IMR-90 (cell line): ENCODE measurements at regions not wholly inside any gene's neighbourhood (a gene's known extent, or its start where the extent isn't known, plus 50 kb on each side); places are given as distances from the start of the nearest gene placed in this dataset.

Experiments used
- ATAC-seq: fragments of 200-7000 bp; cut with Tn5 transposase; 2 replicates; pipeline ENCODE4 v1.9.1; 2020; ENCODE audit warnings: low read depth, mild to moderate bottlenecking, moderate library complexity
- BruUV-seq: library from RNA; stranded (reverse); fragments of 400-500 nt; replicated peaks from 2 replicates; lab custom pipeline; 2021; lab: Mats Ljungman, UMichigan
- CTCF ChIA-PET: fragments of 300-600 bp; formaldehyde crosslinking; extraction: SDS; loops from one replicate; lab custom pipeline; 2021; ENCODE audit warnings: antibody characterized with exemption; lab: Yijun Ruan, JAX
- POLR2A ChIA-PET: fragments of 300-600 bp; sonication (Branson Sonifier 250); formaldehyde crosslinking; loops from one replicate; lab custom pipeline; 2022; ENCODE audit warnings: antibody characterized with exemption; ENCODE audit not compliant: unreplicated experiment; lab: Charles Lee
- DNase-seq: peaks from one replicate; pipeline ENCODE4 v3.0.0; 2013
- H2AFZ ChIP-seq: replicated peaks from 2 replicates; pipeline ENCODE3; 2013; ENCODE audit warnings: low read length, mild to moderate bottlenecking; ENCODE audit not compliant: poor library complexity
- H2AK5ac ChIP-seq: 2 replicates; pipeline ENCODE4 v1.6.1; 2013; ENCODE audit warnings: low read depth, low read length, inconsistent platforms
- H2AK9ac ChIP-seq: replicated peaks from 2 replicates; pipeline ENCODE3; 2013; ENCODE audit warnings: mild to moderate bottlenecking, low read depth, low read length, moderate library complexity; ENCODE audit not compliant: poor library complexity
- H2BK120ac ChIP-seq: 2 replicates; pipeline ENCODE4 v1.6.1; 2013; ENCODE audit warnings: low read depth, low read length, inconsistent platforms
- H2BK15ac ChIP-seq: 3 replicates; pipeline ENCODE4 v1.6.1; 2013; ENCODE audit warnings: low read depth, low read length, inconsistent platforms
- H2BK20ac ChIP-seq: 2 replicates; pipeline ENCODE4 v1.6.1; 2013; ENCODE audit warnings: low read depth, mild to moderate bottlenecking, inconsistent platforms, low read length, moderate library complexity
- H2BK5ac ChIP-seq: 2 replicates; pipeline ENCODE4 v1.6.1; 2013; ENCODE audit warnings: mild to moderate bottlenecking, low read depth, low read length, inconsistent platforms; ENCODE audit not compliant: poor library complexity, severe bottlenecking
- H3K14ac ChIP-seq: replicated peaks from 2 replicates; pipeline ENCODE4 v1.6.1; 2013; ENCODE audit warnings: low read depth, low read length, inconsistent platforms
- H3K18ac ChIP-seq: 2 replicates; pipeline ENCODE4 v1.6.1; 2013; ENCODE audit warnings: low read depth, low read length, control low read depth
- H3K23ac ChIP-seq: 2 replicates; pipeline ENCODE4 v1.6.1; 2013; ENCODE audit warnings: low read depth, low read length, inconsistent platforms
- H3K27ac ChIP-seq: 2 replicates; pipeline ENCODE4 v1.5.1; 2013; ENCODE audit warnings: mild to moderate bottlenecking, control low read depth, low read length; ENCODE audit not compliant: insufficient read depth
- H3K27me3 ChIP-seq: 2 replicates; pipeline ENCODE4 v1.6.1; 2013; ENCODE audit warnings: low read length; ENCODE audit not compliant: control insufficient read depth, insufficient read depth
- H3K36me3 ChIP-seq: 2 replicates; pipeline ENCODE4 v1.6.1; 2013; ENCODE audit warnings: low read length, mixed read lengths; ENCODE audit not compliant: control insufficient read depth, insufficient read depth
- H3K4ac ChIP-seq: 2 replicates; pipeline ENCODE4 v1.6.1; 2013; ENCODE audit warnings: low read depth, low read length, inconsistent platforms
- H3K4me1 ChIP-seq: 2 replicates; pipeline ENCODE4 v1.6.1; 2013; ENCODE audit warnings: low read length, mixed read lengths; ENCODE audit not compliant: control insufficient read depth, insufficient read depth
- H3K4me2 ChIP-seq: 2 replicates; pipeline ENCODE4 v1.6.1; 2013; ENCODE audit warnings: low read depth, mild to moderate bottlenecking, control low read depth, low read length, moderate library complexity
- H3K4me3 ChIP-seq: 2 replicates; pipeline ENCODE4 v1.5.1; 2013; ENCODE audit warnings: low read depth, mild to moderate bottlenecking, control low read depth, low read length, moderate library complexity; ENCODE audit not compliant: insufficient read depth
- H3K56ac ChIP-seq: 2 replicates; pipeline ENCODE4 v1.6.1; 2013; ENCODE audit warnings: low read length, inconsistent platforms; ENCODE audit not compliant: insufficient read depth; ENCODE audit errors: extremely low read depth
- H3K79me1 ChIP-seq, 2 experiments: 2 replicates each; pipeline ENCODE4 v1.6.1; 2013; ENCODE audit warnings: low read length in 2 of 2, inconsistent platforms in 1 of 2, low read depth in 1 of 2
- H3K9ac ChIP-seq: 2 replicates; pipeline ENCODE4 v1.6.1; 2013; ENCODE audit warnings: low read depth, low read length, control low read depth
- H3K9me1 ChIP-seq: 2 replicates; pipeline ENCODE4 v1.6.1; 2013; ENCODE audit warnings: low read length, inconsistent platforms; ENCODE audit not compliant: insufficient read depth
- H3K9me3 ChIP-seq: 2 replicates; pipeline ENCODE4 v1.6.1; 2013; ENCODE audit warnings: low read length; ENCODE audit not compliant: control insufficient read depth, insufficient read depth
- H4K20me1 ChIP-seq: 2 replicates; pipeline ENCODE4 v1.6.1; 2013; ENCODE audit warnings: low read length, inconsistent platforms; ENCODE audit not compliant: insufficient read depth
- H4K5ac ChIP-seq: 2 replicates; pipeline ENCODE4 v1.6.1; 2013; ENCODE audit warnings: mild to moderate bottlenecking, low read depth, low read length, control low read depth
- H4K8ac ChIP-seq, 2 experiments: 2 replicates each; pipeline ENCODE4 v1.6.1; 2013; ENCODE audit warnings: low read depth in 2 of 2, low read length in 2 of 2, control low read depth in 1 of 2, inconsistent platforms in 1 of 2
- H4K91ac ChIP-seq: 2 replicates; pipeline ENCODE4 v1.6.1; 2013; ENCODE audit warnings: low read depth, low read length, inconsistent platforms; ENCODE audit not compliant: insufficient read depth
- CEBPB ChIP-seq: IDR thresholded peaks from 2 replicates; pipeline ENCODE4 v1.6.1; 2012; ENCODE audit warnings: low read depth, low read length, improper control_type of control experiment
- CHD1 ChIP-seq: IDR thresholded peaks from 2 replicates; pipeline ENCODE4 v1.6.1; 2012; ENCODE audit warnings: low read depth, low read length, improper control_type of control experiment
- MAZ ChIP-seq: IDR thresholded peaks from 2 replicates; pipeline ENCODE4 v1.6.1; 2012; ENCODE audit warnings: low read depth, mild to moderate bottlenecking, low read length, improper control_type of control experiment, moderate library complexity, borderline replicate concordance
- MXI1 ChIP-seq: IDR thresholded peaks from 2 replicates; pipeline ENCODE4 v1.6.1; 2012; ENCODE audit warnings: low read depth, mild to moderate bottlenecking, low read length, moderate library complexity, borderline replicate concordance
- POLR2A ChIP-seq: IDR thresholded peaks from 2 replicates; pipeline ENCODE4 v1.6.1; 2012; ENCODE audit warnings: mild to moderate bottlenecking, low read depth, low read length
- RAD21 ChIP-seq: IDR thresholded peaks from 2 replicates; pipeline ENCODE4 v1.6.1; 2012; ENCODE audit warnings: low read length, improper control_type of control experiment
- RFX5 ChIP-seq: IDR thresholded peaks from 2 replicates; pipeline ENCODE4 v1.8.0; 2012; ENCODE audit warnings: low read depth, mild to moderate bottlenecking, low read length, moderate library complexity
- SMC3 ChIP-seq: fragments of 150-350 bp; IDR thresholded peaks from 2 replicates; pipeline ENCODE4 v1.6.1; 2016; ENCODE audit warnings: low read depth, mild to moderate bottlenecking, antibody characterized with exemption, low read length, moderate library complexity
- WGBS, 2 experiments: methylation state at CpG; one replicate each; pipeline versions ENCODE4 v1.1.5 to v1.1.7; 2013; ENCODE audit warnings: missing lambda C conversion rate in 2 of 2; ENCODE audit not compliant: insufficient read length in 1 of 2; ENCODE audit errors: extremely low coverage in 2 of 2; 5-methylcytosine and 5-hydroxymethylcytosine counted together
- dilution Hi-C: fragments of 300-500 bp; cut with HindIII; formaldehyde crosslinking; loops from one replicate; pipeline ENCODE4 v1.14.3; 2018; ENCODE audit warnings: low sequenced_read_pairs; ENCODE audit not compliant: unreplicated experiment
- in situ Hi-C: fragments of 300-500 bp; cut with MboI; formaldehyde crosslinking; loops from 3 replicates; pipeline ENCODE4 v1.14.3; 2019; ENCODE audit warnings: low sequenced_read_pairs, inconsistent platforms, mixed read lengths
- intact Hi-C: fragments of 100-400 bp; cut with micrococcal nuclease; formaldehyde crosslinking; loops from 2 replicates; pipeline ENCODE4 v1.10.0; 2022
- TF ChIP-seq, protein P1 (sequence below): fragments of 150-350 bp; IDR thresholded peaks from 2 replicates; pipeline ENCODE4 v1.6.1; 2017; ENCODE audit warnings: mild to moderate bottlenecking, antibody characterized with exemption, low read length, low read depth

DNA sequence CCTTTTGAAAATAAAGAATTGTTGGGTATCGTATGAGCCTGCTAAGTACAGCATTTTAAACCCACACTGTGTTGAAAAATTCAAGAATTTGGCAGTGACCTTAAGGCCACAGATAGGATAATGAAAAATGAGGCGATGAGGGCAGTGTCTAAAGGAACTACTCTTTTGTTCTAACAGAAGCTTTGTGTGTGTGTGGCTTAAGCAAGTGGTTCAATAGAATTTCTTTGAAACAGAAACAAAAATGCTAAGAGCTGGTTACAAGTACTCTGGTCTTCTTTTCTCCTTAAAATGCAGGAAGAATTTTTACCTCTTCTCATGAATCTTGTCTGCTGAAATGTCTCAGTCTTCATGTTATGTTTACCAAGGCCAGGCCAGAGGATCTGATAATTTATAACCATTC lies 279.5 kb downstream of the ZNF536 start:
- H2BK15ac ChIP-seq = no peak overlapping the region
- in situ Hi-C loops (loop anchor here (10.0 to 25.0 kb wide), 2 partner anchors 877 to 1911 kb away; no protein-coding TSS in a partner anchor), intact Hi-C loops (loop anchor here (5.0 kb wide), 2 partner anchors 779 to 794 kb away; no protein-coding TSS in a partner anchor), dilution Hi-C loops (no loop called here)
- no peak overlapping the region for H4K5ac ChIP-seq
- no peak overlapping the region for H2AK9ac ChIP-seq
- no peak overlapping the region for H2BK120ac ChIP-seq
- H3K4ac ChIP-seq = no peak overlapping the region
- no peaks in the 10 kb centered on the region for H4K20me1 ChIP-seq
- H4K8ac ChIP-seq = no peak overlapping the region
- H3K56ac ChIP-seq = no peak overlapping the region
- ChIA-PET CTCF (interaction anchor here (1.0 kb wide), 1 partner anchor 10 kb away, joined by 3 read pairs; no protein-coding TSS in a partner anchor), POLR2A (no interaction called here)
- H3K4me3 ChIP-seq = no peak overlapping the region
- H3K14ac ChIP-seq = no peak overlapping the region
- no CpG with 5 or more reads among the region's 2 CpGs for WGBS, 2 experiments
- H3K27me3 ChIP-seq = no peaks in the 10 kb centered on the region
- H3K9ac ChIP-seq = no peak overlapping the region
- BruUV-seq = no TSS peak
- ATAC-seq (no peak), DNase-seq (no peak)
- no peak overlapping the region for H2BK5ac ChIP-seq
- H3K36me3 ChIP-seq = no peaks in the 10 kb centered on the region
- no peaks in the 10 kb centered on the region for H3K9me1 ChIP-seq
- no peak overlapping the region for H3K18ac ChIP-seq
- no peaks in the 10 kb centered on the region for H3K4me1 ChIP-seq
- no peak overlapping the region for H3K27ac ChIP-seq
- H2BK20ac ChIP-seq = no peak overlapping the region
- TF ChIP-seq MXI1 (no peak), RFX5 (no peak), SMC3 (no peak), RAD21 (no peak), POLR2A (no peak), CEBPB (no peak), MAZ (no peak), CHD1 (no peak)
- TF ChIP-seq, protein P1, sequence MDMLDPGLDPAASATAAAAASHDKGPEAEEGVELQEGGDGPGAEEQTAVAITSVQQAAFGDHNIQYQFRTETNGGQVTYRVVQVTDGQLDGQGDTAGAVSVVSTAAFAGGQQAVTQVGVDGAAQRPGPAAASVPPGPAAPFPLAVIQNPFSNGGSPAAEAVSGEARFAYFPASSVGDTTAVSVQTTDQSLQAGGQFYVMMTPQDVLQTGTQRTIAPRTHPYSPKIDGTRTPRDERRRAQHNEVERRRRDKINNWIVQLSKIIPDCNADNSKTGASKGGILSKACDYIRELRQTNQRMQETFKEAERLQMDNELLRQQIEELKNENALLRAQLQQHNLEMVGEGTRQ = no peak
- H3K9me3 ChIP-seq = no peaks in the 10 kb centered on the region
- H2AFZ ChIP-seq = no peak overlapping the region
- H3K23ac ChIP-seq = no peak overlapping the region
- no peak overlapping the region for H4K91ac ChIP-seq
- H2AK5ac ChIP-seq = no peak overlapping the region
- H3K4me2 ChIP-seq = no peak overlapping the region
- H3K79me1 ChIP-seq = no peaks in the 10 kb centered on the region
